ENCODE measurements at regions not wholly inside any gene's neighbourhood (a gene's known extent, or its start where the extent isn't known, plus 50 kb on each side); places are given as distances from the start of the nearest gene placed in this dataset.

- Histone ChIP-seq H3K4me3 (ENCODE audit: low read length in 2 of 2) (no peak overlapping the region), H3K27me3 (ENCODE audit: insufficient read depth, low read length) (no peaks in the 10 kb centered on the region), H3K9me3 (ENCODE audit: control insufficient read depth in 1 of 2, low read length in 2 of 2) (no peaks in the 10 kb centered on the region), H3K4me1 (ENCODE audit: insufficient read depth, low read length) (no peaks in the 10 kb centered on the region), H3K36me3 (ENCODE audit: insufficient read depth, low read length) (no peaks in the 10 kb centered on the region), H3K27ac (ENCODE audit: low read depth, low read length) (no peak overlapping the region)
- Mint-ChIP-seq H3K9me3 (peaks cover 0 to 3% (median 0%) of the 10 kb centered on the region in 8 donors), H3K36me3 (no peaks in the 10 kb centered on the region), H3K4me1 (no peaks in the 10 kb centered on the region), H3K27ac (no peak overlapping the region), H3K4me3 (no peak overlapping the region), H3K27me3 (no peaks in the 10 kb centered on the region)
- ChIA-PET POLR2A (ENCODE audit: partially characterized antibody) (no interaction called here), CTCF (ENCODE audit: partially characterized antibody) (no interaction called here)
- DNase-seq, result no peak
- intact Hi-C loops (cut with micrococcal nuclease), result no loop called here
Observed at GRCh38 chr1:70635868-70636267, 224.8 kb downstream of the CTH start.

- intact Hi-C loops (cut with micrococcal nuclease), result no loop called here
- H3K9me3 Mint-ChIP-seq, result peaks cover 0 to 9% (median 4%) of the 10 kb centered on the region in 8 donors
- no peak for DNase-seq
- CTCF ChIA-PET (ENCODE audit: partially characterized antibody), result no interaction called here
- POLR2A ChIA-PET (ENCODE audit: partially characterized antibody), result no interaction called here
- Histone ChIP-seq H3K4me1 (ENCODE audit: insufficient read depth, low read length) (no peaks in the 10 kb centered on the region), H3K27ac (ENCODE audit: low read depth, low read length) (no peak overlapping the region), H3K9me3 (ENCODE audit: control insufficient read depth in 1 of 2, low read length in 2 of 2) (no peaks in the 10 kb centered on the region), H3K36me3 (ENCODE audit: insufficient read depth, low read length) (no peaks in the 10 kb centered on the region), H3K27me3 (ENCODE audit: insufficient read depth, low read length) (no peaks in the 10 kb centered on the region), H3K4me3 (ENCODE audit: low read length in 2 of 2) (no peak overlapping the region)
- H3K4me1 Mint-ChIP-seq, result no peaks in the 10 kb centered on the region
- no peak overlapping the region for H3K27ac Mint-ChIP-seq
- no peak overlapping the region for H3K4me3 Mint-ChIP-seq
- no peaks in the 10 kb centered on the region for H3K27me3 Mint-ChIP-seq
- H3K36me3 Mint-ChIP-seq, result no peaks in the 10 kb centered on the region
Observed at GRCh38 chr1:70641868-70642267, 230.8 kb downstream of the CTH start.

GRCh38 chr1:70656361-70656760 lies 245.3 kb downstream of the CTH start:
- Histone ChIP-seq H3K9me3 (ENCODE audit: control insufficient read depth in 1 of 2, low read length in 2 of 2) (no peaks in the 10 kb centered on the region), H3K36me3 (ENCODE audit: insufficient read depth, low read length) (no peaks in the 10 kb centered on the region), H3K4me1 (ENCODE audit: insufficient read depth, low read length) (no peaks in the 10 kb centered on the region), H3K27ac (ENCODE audit: low read depth, low read length) (no peak overlapping the region), H3K27me3 (ENCODE audit: insufficient read depth, low read length) (no peaks in the 10 kb centered on the region), H3K4me3 (ENCODE audit: low read length in 2 of 2) (no peak overlapping the region)
- no peak overlapping the region for H3K4me3 Mint-ChIP-seq
- intact Hi-C loops (cut with micrococcal nuclease), result no loop called here
- H3K27ac Mint-ChIP-seq, result no peak overlapping the region
- H3K27me3 Mint-ChIP-seq, result no peaks in the 10 kb centered on the region
- H3K36me3 Mint-ChIP-seq, result no peaks in the 10 kb centered on the region
- POLR2A ChIA-PET (ENCODE audit: partially characterized antibody), result no interaction called here
- CTCF ChIA-PET (ENCODE audit: partially characterized antibody), result no interaction called here
- no peaks in the 10 kb centered on the region for H3K4me1 Mint-ChIP-seq
- H3K9me3 Mint-ChIP-seq, result peaks cover 0 to 4% (median under 1%) of the 10 kb centered on the region in 8 donors
- DNase-seq, result no peak

GRCh38 chr1:70659891-70660290 lies 248.8 kb downstream of the CTH start:
- no peaks in the 10 kb centered on the region for H3K4me1 Mint-ChIP-seq
- Histone ChIP-seq H3K9me3 (ENCODE audit: control insufficient read depth in 1 of 2, low read length in 2 of 2) (no peaks in the 10 kb centered on the region), H3K27ac (ENCODE audit: low read depth, low read length) (no peak overlapping the region), H3K36me3 (ENCODE audit: insufficient read depth, low read length) (no peaks in the 10 kb centered on the region), H3K4me1 (ENCODE audit: insufficient read depth, low read length) (no peaks in the 10 kb centered on the region), H3K4me3 (ENCODE audit: low read length in 2 of 2) (no peak overlapping the region), H3K27me3 (ENCODE audit: insufficient read depth, low read length) (no peaks in the 10 kb centered on the region)
- H3K36me3 Mint-ChIP-seq, result no peaks in the 10 kb centered on the region
- peaks cover 0 to 4% (median 0%) of the 10 kb centered on the region in 8 donors for H3K9me3 Mint-ChIP-seq
- no peak for DNase-seq
- intact Hi-C loops (cut with micrococcal nuclease), result no loop called here
- ChIA-PET CTCF (ENCODE audit: partially characterized antibody) (no interaction called here), POLR2A (ENCODE audit: partially characterized antibody) (no interaction called here)
- H3K27me3 Mint-ChIP-seq, result no peaks in the 10 kb centered on the region
- no peak overlapping the region for H3K4me3 Mint-ChIP-seq
- H3K27ac Mint-ChIP-seq, result no peak overlapping the region

GRCh38 chr1:70666381-70667140 lies 255.5 kb downstream of the CTH start:
- no peak for DNase-seq
- intact Hi-C loops (cut with micrococcal nuclease), result no loop called here
- CTCF ChIA-PET (ENCODE audit: partially characterized antibody), result no interaction called here

GRCh38 chr1:70667494-70668170 lies 256.6 kb downstream of the CTH start:
- no peak overlapping the region for H3K4me3 Mint-ChIP-seq
- Histone ChIP-seq H3K9me3 (ENCODE audit: control insufficient read depth in 1 of 2, low read length in 2 of 2) (no peaks in the 10 kb centered on the region), H3K27me3 (ENCODE audit: insufficient read depth, low read length) (no peaks in the 10 kb centered on the region), H3K4me1 (ENCODE audit: insufficient read depth, low read length) (no peaks in the 10 kb centered on the region), H3K27ac (ENCODE audit: low read depth, low read length) (no peak overlapping the region), H3K36me3 (ENCODE audit: insufficient read depth, low read length) (no peaks in the 10 kb centered on the region), H3K4me3 (ENCODE audit: low read length in 2 of 2) (no peak overlapping the region)
- CTCF ChIA-PET (ENCODE audit: partially characterized antibody), result no interaction called here
- H3K27me3 Mint-ChIP-seq, result no peaks in the 10 kb centered on the region
- intact Hi-C loops (cut with micrococcal nuclease), result no loop called here
- DNase-seq, result no peak
- POLR2A ChIA-PET (ENCODE audit: partially characterized antibody), result no interaction called here
- H3K36me3 Mint-ChIP-seq, result no peaks in the 10 kb centered on the region
- H3K27ac Mint-ChIP-seq, result no peak overlapping the region
- H3K9me3 Mint-ChIP-seq, result peaks cover 0 to 1% (median 0%) of the 10 kb centered on the region in 8 donors
- no peaks in the 10 kb centered on the region for H3K4me1 Mint-ChIP-seq

More at GRCh38 chr1:70666381-70667140, 255.5 kb downstream of the CTH start:
- H3K27me3 ChIP-seq (ENCODE audit: insufficient read depth, low read length), result no peaks in the 10 kb centered on the region
- no peaks in the 10 kb centered on the region for H3K4me1 ChIP-seq (ENCODE audit: insufficient read depth, low read length)
- Mint-ChIP-seq H3K9me3 (peaks cover 0 to 1% (median 0%) of the 10 kb centered on the region in 8 donors), H3K27ac (no peak overlapping the region), H3K4me3 (no peak overlapping the region), H3K4me1 (no peaks in the 10 kb centered on the region), H3K27me3 (no peaks in the 10 kb centered on the region), H3K36me3 (no peaks in the 10 kb centered on the region)
- no peaks in the 10 kb centered on the region for H3K9me3 ChIP-seq (ENCODE audit: control insufficient read depth in 1 of 2, low read length in 2 of 2)
- H3K27ac ChIP-seq (ENCODE audit: low read depth, low read length), result no peak overlapping the region
- no peaks in the 10 kb centered on the region for H3K36me3 ChIP-seq (ENCODE audit: insufficient read depth, low read length)
- POLR2A ChIA-PET (ENCODE audit: partially characterized antibody), result no interaction called here
- no peak overlapping the region for H3K4me3 ChIP-seq (ENCODE audit: low read length in 2 of 2)

GRCh38 chr1:70671006-70671405 lies 259.9 kb downstream of the CTH start:
- Histone ChIP-seq H3K4me1 (ENCODE audit: insufficient read depth, low read length) (no peaks in the 10 kb centered on the region), H3K27me3 (ENCODE audit: insufficient read depth, low read length) (no peaks in the 10 kb centered on the region), H3K27ac (ENCODE audit: low read depth, low read length) (no peak overlapping the region), H3K4me3 (ENCODE audit: low read length in 2 of 2) (no peak overlapping the region), H3K36me3 (ENCODE audit: insufficient read depth, low read length) (no peaks in the 10 kb centered on the region), H3K9me3 (ENCODE audit: control insufficient read depth in 1 of 2, low read length in 2 of 2) (no peaks in the 10 kb centered on the region)
- Mint-ChIP-seq H3K4me1 (no peaks in the 10 kb centered on the region), H3K4me3 (no peak overlapping the region), H3K27ac (no peak overlapping the region), H3K9me3 (peaks cover 0 to 1% (median 0%) of the 10 kb centered on the region in 8 donors), H3K36me3 (no peaks in the 10 kb centered on the region), H3K27me3 (peaks cover 0 to 2% of the 10 kb centered on the region in 2 donors)
- CTCF ChIA-PET (ENCODE audit: partially characterized antibody), result no interaction called here
- DNase-seq, result no peak
- intact Hi-C loops (cut with micrococcal nuclease), result no loop called here
- POLR2A ChIA-PET (ENCODE audit: partially characterized antibody), result no interaction called here

Measured in CD4-positive, alpha-beta memory T cell (primary cell).